DMS114 treated with DMSO at 0.1 percent for 48 hours (cell line): ENCODE measurements at regions not wholly inside any gene's neighbourhood (a gene's known extent, or its start where the extent isn't known, plus 50 kb on each side); places are given as distances from the start of the nearest gene placed in this dataset.
"Not testable (repeated sequence)": the region's sequence is repeated elsewhere in the genome, so short reads cannot be mapped to it uniquely, and the experiment has no call there.

Experiments
- DNase-seq: peaks from one replicate; lab custom pipeline; 2025; ENCODE audit not compliant: unreplicated experiment; lab: John Stamatoyannopoulos, UW

- DNase-seq, result no peak
Measured at GRCh38 chr17:45645330-45645729, 138.8 kb upstream of the CRHR1 start.

DNA sequence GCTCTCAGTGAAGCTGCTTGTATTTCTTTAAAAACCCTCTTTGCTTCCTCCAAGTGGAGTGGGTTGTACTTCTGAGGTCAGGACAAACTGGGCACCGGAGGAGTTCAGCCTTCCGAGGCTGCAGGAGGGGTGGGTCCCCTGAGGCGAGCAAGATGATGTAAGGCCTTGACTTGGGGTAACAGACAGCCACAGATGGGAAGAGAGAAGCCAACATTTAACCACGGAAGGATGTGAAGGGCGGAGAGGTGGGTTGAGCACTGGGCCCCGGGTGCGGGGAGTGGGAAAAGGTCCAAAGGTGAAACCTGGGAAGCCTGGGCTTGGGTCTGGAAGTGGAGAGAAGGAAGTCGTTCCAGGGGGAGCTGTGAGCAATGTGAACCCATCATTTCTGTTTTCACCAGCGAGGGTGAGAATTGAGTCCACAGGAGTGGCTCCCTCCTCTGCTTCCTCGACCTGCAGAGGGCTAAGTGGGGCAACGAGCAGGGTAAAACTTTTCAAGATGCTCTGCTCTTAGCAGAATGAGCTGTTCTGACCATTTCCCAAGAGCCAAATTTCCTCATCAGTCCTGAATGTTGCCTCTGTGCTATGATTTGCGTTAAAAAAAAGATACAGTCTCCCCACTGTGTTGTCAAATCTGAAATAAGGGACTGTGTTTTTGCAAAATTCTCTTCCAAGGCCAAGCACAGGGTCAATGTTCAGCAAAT, 137.7 kb upstream of the CRHR1 start:
- no peak for DNase-seq

DNA sequence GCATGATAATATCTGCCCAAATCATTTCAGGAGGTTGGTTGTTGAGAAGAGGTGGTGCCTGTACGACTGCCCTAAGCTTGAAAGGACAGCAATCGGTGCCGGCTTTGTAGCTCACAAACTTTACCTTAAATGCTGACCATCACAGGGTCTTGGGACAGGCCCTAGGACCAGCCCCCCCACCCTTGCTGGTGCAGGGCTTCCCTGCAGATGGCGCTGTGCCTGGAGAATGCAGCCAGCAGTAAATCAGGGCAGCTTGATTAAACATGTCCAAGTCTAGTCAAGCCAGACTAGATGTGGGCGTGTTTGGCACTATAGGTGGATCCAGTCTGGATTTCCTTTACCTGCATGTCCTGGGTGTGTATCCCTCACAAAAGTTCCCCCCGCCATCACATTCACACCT, 135.5 kb upstream of the CRHR1 start:
- DNase-seq, result no peak

DNA sequence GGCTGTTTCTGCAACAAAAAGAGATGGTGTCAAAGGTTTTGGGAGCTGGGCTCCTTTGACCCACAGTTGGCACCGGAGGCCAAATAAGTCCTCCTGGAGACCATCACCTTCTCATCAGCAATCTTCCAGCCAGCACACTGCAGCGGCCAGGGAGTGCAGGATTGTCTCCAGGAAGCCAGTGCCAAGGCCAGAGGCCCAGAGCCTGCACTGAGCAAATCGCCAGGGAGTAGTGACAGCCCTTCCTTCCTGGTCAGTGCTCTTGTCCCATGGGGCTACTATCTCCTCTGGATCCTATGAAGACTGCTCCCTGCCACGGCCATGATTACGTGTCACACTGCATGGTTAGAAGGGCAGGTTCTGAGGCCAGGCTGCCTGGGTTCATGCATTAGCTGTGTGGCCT, 134.3 kb upstream of the CRHR1 start:
- no peak for DNase-seq

DNA sequence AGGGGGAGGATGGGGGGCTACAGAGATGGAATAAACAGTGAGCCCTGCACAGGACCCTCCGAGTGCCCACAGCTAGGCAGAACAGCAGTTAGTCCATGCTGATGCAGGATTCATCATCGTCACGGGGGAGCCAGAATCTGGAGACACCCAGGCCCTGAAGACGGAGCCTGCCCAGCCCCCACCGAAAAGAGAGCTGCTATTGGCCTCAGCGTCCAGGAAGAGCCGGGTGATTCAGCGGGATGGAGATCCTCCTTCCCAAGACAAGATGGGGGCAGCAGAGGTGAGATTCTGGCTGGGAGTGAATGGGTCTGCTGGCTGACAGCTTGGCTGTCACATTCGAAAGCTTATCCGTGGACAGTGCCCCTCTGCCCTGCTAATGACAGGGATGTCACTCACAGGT, 133.6 kb upstream of the CRHR1 start:
- DNase-seq, result no peak

DNA sequence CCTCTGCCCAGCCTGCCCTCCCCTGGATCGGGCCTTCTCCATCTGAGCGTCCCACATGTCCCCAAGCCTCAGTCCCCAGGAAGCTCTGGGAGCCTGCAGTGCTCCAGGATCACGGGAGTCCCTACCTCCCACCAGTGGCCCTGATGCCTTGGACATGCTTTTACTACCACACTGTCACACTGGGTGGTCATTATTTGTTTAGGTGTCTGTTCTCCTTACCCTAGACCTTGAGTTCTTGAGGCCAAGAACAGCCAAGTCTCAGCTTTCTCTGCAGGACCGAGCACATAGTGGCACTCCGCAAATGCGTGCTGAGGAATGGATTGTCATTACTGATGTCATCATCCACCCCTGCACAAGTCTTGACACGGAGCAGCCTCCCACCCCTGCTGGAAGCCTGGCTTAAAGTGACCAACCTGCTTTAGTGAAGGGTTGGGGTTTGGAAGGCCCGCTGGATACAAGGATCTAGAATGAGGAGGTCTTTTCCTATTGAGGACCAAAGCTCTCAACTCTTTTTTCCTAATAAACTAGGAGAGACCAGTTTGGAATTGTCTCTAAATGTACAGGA, 132.9 kb upstream of the CRHR1 start:
- DNase-seq, result no peak

DNA sequence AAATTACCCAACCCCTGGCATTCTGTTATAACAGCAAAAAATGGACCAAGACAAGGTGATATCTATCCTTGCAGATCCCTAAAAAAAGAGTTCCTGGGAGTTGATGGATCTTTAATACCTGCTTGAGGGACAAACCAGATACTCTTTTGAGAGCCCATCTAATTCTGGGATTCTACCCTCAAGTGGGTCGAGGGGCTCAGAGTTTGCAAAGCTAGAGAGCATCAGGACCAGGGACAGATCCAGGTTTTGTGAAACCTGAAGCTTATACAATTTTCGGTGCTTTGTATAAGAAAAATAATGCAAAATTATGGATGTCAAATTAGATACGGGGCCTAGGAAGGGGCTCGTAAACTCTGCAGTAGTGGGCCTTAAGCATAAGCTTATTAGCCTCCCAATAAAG, 130.5 kb upstream of the CRHR1 start:
- DNase-seq, result no peak

DNA sequence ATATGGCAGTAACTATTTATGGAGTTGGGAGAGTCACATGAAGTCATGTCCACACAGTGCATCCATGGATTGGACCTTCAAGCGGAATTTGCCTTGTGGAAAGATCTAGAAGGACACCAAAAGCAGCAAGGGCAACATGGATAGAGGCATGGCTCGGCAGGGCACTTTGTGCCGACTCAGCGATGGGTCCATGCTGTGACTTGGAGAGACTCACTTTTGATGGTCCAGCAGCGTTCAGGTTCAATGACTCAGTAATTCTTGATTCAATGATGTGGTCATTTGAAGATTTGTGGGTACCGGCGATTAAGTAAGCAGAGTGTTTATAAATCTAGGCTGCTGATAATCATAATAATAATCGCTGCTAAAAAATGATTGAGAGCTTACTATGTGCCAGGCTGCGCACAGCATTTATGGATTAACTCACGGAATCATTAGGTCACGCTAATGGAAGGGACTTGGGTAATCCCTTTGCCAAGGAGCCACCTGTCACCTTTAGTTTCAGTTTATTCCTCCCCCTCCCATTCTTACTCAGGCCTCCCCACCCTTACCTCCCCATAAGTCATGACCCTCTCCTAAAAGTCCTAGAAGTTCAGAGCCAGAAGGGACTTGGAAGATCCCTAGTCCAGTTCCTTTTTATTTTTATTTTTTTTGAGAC, 127.5 kb upstream of the CRHR1 start:
- no peak for DNase-seq

GRCh38 chr17:45660474-45660873, 123.6 kb upstream of the CRHR1 start:
- DNase-seq, result no peak

- DNase-seq, result no peak
Measured at GRCh38 chr17:45662432-45662831, 121.7 kb upstream of the CRHR1 start.

GRCh38 chr17:45663772-45664171, 120.3 kb upstream of the CRHR1 start:
- no peak for DNase-seq

GRCh38 chr17:45664921-45665320, 119.2 kb upstream of the CRHR1 start:
- DNase-seq, result no peak

DNA sequence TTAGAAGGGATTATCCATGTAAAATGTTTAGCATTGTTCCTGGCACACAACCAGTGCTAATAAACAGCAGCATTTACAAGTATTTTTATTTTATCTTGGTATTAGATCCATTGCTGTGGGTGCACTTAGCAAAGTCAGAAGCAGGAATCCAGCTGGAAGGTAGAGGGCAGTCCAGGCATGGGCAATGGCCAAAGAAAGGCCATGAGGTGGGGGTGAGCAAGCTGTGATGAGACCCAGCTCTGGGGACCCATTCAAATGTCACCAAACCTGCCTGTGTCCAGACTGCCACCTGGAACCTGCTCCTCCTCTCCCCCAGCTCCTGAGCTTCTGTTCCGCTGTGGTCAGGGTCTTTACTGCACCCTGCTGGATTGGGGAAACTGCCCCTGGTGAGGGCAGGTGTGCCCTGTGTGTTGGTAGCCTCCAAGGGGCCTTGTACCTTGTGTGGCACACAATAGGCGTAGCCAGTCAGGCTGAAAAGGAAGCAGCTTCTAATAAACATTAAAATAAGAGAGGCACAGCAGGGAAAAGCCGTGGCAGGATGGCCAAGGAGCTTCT, 118.0 kb upstream of the CRHR1 start:
- no peak for DNase-seq

GRCh38 chr17:45666641-45667040, 117.5 kb upstream of the CRHR1 start:
- no peak for DNase-seq

- DNase-seq, result no peak
Measured at GRCh38 chr17:45667591-45668171, 116.4 kb upstream of the CRHR1 start.

DNA sequence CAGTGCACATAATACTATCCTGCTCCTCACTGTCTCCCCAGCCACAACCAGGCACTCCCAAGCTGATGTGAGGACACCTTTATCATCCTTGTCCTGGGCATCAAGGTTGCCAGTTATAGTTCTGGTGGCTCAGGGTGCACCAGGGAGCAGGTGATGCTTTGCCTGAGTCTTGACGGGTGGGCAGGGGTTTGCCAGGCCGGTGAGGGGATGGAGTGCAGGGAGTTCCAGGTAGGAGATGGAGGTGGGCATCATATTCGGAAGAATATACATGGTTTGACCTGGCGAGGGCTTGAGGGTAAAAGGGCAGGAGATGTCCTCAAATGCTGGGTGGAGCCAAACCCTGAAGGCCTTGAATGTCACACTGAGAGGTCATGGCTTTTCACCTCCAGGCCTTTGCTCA, 115.8 kb upstream of the CRHR1 start:
- DNase-seq, result no peak

DNA sequence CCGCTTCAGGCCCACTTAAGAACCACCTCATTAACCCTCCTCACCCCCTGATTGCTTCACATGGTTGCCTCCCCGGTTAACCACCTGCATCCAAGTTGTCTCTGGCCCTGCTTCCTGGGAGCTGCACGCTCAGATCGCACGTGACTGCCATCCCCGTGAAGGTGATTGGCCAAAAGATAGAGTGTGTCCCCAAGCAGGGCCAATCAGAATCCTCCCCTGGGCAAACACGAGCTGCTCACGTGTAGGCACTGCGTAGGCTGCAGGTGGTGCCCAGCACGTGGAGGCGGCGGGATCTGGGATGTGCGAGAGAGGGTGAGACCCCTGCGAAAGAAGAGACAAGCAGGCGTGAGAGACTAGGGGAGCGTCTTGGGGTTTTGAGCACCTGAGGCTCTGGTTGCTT, 111.8 kb upstream of the CRHR1 start:
- DNase-seq, result no peak

GRCh38 chr17:45672792-45673191, 111.3 kb upstream of the CRHR1 start:
- no peak for DNase-seq

DNA sequence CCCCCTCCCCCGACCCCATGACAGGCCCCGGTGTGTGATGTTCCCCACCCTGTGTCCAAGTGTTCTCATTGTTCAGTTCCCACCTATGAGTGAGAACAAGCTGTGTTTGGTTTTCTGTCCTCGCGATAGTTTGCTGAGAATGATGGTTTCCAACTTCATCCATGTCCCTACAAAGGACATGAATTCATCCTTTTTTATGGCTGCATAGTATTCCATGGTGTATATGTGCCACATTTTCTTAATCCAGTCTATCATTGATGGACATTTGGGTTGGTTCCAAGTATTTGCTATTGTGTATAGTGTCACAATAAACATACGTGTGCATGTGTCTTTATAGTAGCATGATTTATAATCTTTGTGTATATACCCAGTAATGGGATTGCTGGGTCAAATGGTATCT, 110.4 kb upstream of the CRHR1 start:
- DNase-seq, result not testable (repeated sequence)

- no peak for DNase-seq
Measured at GRCh38 chr17:45675012-45675411, 109.1 kb upstream of the CRHR1 start.

GRCh38 chr17:45675892-45676291, 108.2 kb upstream of the CRHR1 start:
- no peak for DNase-seq

DNA sequence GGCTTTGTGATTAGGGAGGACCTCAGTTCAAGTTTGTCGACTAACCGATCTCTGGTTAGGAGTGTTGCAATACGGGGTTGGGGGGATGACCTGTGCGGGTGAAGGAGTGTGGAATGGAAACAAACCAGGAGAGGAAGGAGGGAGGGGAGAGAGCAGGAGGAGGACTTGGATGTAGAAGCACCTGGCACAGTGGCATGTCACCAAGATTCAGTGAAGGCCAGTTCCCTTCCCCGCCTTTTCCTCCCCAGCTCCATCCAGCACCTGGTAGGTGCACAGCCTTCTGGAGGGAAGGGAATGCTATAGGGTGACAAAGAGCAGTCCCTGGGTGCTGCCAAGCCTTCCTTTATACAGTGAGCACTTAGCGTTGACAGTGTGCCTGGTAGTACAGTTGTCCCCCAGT, 107.4 kb upstream of the CRHR1 start:
- DNase-seq, result no peak
